ENCODE measurements at regions not wholly inside any gene's neighbourhood (a gene's known extent, or its start where the extent isn't known, plus 50 kb on each side); places are given as distances from the start of the nearest gene placed in this dataset.

DNA sequence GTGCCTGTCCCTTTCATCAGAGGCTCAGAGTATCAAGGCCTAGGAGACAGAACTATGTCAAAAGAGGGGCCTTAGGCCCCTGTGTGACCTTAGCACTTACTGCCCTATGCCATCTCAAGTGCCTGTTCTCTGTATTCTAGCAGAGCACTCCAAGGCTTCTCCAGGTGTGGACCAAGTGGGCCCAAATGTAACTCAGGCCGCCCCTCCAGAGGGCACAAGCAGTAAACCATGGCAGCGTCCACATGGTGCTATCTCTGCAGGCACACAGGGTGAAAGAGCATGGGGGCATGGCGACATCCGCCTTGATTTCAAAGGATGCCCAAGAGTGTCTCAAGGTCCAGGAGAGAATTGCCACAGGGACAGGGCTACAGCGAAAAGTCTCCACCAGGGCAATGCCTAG lies 628.7 kb downstream of the RPS29 start:
- TF ChIP-seq POLR2A (IDR thresholded peaks at IDR 0.05): no peak
- TF ChIP-seq, protein P1, sequence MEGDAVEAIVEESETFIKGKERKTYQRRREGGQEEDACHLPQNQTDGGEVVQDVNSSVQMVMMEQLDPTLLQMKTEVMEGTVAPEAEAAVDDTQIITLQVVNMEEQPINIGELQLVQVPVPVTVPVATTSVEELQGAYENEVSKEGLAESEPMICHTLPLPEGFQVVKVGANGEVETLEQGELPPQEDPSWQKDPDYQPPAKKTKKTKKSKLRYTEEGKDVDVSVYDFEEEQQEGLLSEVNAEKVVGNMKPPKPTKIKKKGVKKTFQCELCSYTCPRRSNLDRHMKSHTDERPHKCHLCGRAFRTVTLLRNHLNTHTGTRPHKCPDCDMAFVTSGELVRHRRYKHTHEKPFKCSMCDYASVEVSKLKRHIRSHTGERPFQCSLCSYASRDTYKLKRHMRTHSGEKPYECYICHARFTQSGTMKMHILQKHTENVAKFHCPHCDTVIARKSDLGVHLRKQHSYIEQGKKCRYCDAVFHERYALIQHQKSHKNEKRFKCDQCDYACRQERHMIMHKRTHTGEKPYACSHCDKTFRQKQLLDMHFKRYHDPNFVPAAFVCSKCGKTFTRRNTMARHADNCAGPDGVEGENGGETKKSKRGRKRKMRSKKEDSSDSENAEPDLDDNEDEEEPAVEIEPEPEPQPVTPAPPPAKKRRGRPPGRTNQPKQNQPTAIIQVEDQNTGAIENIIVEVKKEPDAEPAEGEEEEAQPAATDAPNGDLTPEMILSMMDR (IDR thresholded peaks at IDR 0.05): no peak

All from uterus (tissue), 2 donors.